Tibial nerve (tissue), 4 donors: ENCODE measurements at regions not wholly inside any gene's neighbourhood (a gene's known extent, or its start where the extent isn't known, plus 50 kb on each side); places are given as distances from the start of the nearest gene placed in this dataset.

Experiments
- DNase-seq, 2 donors: peaks; one replicate each; pipeline ENCODE4 v3.0.0-alpha.2; 2019; ENCODE audit warnings: low spot score in 2 of 2
- H3K27ac ChIP-seq, 4 donors: fragments of 200-600 bp; sonication (generic) in 3 of 4; one replicate each; pipeline ENCODE4 v1.5.1; 2017 to 2019; ENCODE audit warnings: mild to moderate bottlenecking in 1 of 4
- H3K27me3 ChIP-seq, 2 donors: fragments of 200-600 bp; sonication (generic) in 1 of 2; one replicate each; pipeline versions ENCODE4 v1.5.1 to v1.6.0; 2017 to 2019
- H3K36me3 ChIP-seq, 3 donors: fragments of 200-600 bp; sonication (generic); one replicate each; pipeline ENCODE4 v1.5.1; 2018 to 2019
- H3K4me1 ChIP-seq, 4 donors: fragments of 200-600 bp; sonication (generic) in 3 of 4; one replicate each; pipeline ENCODE4 v1.5.1; 2017 to 2019
- H3K4me3 ChIP-seq, 4 donors: fragments of 200-600 bp; sonication (generic) in 3 of 4; one replicate each; pipeline ENCODE4 v1.5.1; 2017 to 2019; ENCODE audit warnings: mild to moderate bottlenecking in 1 of 4, moderate library complexity in 1 of 4
- H3K9me3 ChIP-seq, 4 donors: fragments of 200-600 bp; sonication (generic) in 3 of 4; one replicate each; pipeline ENCODE4 v1.5.1; 2017 to 2019
- CTCF ChIP-seq, 5 experiments: fragments of 200-600 bp in 3 of 5; fragments of 450-650 bp in 2 of 5; sonication (generic) in 3 of 5; IDR thresholded peaks; one replicate each; pipeline ENCODE4 v1.5.1; 2016 to 2019; ENCODE audit warnings: antibody characterized with exemption in 5 of 5, mild to moderate bottlenecking in 3 of 5, moderate library complexity in 2 of 5
- EP300 ChIP-seq, 2 donors: sonication (generic); formaldehyde crosslinking; IDR thresholded peaks; one replicate each; pipeline ENCODE4 v1.6.1; 2017; ENCODE audit warnings: antibody characterized with exemption in 2 of 2, mild to moderate bottlenecking in 1 of 2
- POLR2A ChIP-seq, 2 donors: fragments of 450-650 bp; IDR thresholded peaks; one replicate each; pipeline ENCODE4 v1.6.1; 2017; ENCODE audit warnings: antibody characterized with exemption in 2 of 2, mild to moderate bottlenecking in 2 of 2, moderate library complexity in 2 of 2
- WGBS, 2 donors: methylation state at CpG; one replicate each; pipeline ENCODE4 v1.1.5; 2018; 5-methylcytosine and 5-hydroxymethylcytosine counted together

DNA sequence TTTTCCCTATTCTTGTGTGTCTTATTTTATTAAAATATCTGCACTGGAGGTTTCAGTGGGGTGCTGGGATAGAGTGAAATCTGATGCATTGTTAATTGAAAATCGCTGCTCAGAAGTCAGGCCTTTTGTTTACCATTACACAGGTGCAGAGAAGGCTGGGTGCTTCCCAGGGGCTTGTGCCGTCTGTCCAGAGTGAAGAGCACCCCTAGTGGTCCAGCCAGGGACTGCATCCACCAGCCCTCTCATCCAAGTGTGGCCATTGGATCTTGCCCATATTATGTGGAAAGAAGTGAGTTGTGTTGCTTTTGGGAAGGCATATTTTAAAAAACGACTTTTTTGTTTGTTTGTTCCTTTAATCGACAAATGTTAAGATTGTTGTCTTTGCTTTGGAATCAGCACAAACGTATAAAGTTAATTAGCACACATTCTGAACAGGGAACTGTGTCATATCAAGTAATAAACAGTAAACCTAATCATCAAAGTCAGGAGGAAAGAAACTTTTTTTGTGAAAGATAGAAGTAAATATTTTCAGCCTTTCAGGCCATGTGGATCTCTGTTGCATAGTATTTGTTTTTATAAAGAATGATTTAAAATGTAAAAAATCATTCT is 315.6 kb downstream of the MTRR start:
- Histone ChIP-seq H3K4me1 (no peaks in the 10 kb centered on the region), H3K36me3 (no peaks in the 10 kb centered on the region), H3K27me3 (no peaks in the 10 kb centered on the region), H3K27ac (no peak overlapping the region), H3K9me3 (no peaks in the 10 kb centered on the region), H3K4me3 (no peak overlapping the region)
- TF ChIP-seq CTCF (IDR thresholded peaks at IDR 0.05): peak in 3 of 5 experiments; percentile 37 to 56 (median 45)
- no peak for TF ChIP-seq EP300 (IDR thresholded peaks at IDR 0.05)
- 39 to 44% methylated on average over 5 of the region's 5 CpGs for WGBS, 2 donors
- DNase-seq: no peak

DNA sequence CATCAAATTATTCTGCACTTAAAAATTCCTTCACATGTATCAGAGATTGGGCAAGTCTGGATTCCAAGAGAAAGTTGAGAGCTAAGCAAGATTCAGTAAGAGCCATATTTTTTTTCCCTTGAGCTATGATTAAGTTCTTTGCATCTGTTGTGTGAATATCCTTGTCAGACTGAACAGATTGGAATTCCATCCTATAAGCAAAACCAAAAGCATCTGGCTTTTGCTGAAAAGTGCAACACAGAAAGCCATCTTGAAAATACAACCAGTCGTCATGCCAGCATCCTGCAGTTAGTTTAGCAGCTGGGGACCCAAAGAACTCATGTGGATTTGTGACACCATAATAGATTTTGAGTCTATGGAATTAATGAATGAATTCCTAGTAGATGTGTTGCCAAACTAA is 316.9 kb downstream of the MTRR start:
- Histone ChIP-seq H3K36me3 (no peaks in the 10 kb centered on the region), H3K4me1 (no peaks in the 10 kb centered on the region), H3K9me3 (no peaks in the 10 kb centered on the region), H3K27ac (no peak overlapping the region), H3K4me3 (no peak overlapping the region), H3K27me3 (no peaks in the 10 kb centered on the region)
- no peak for TF ChIP-seq POLR2A (IDR thresholded peaks at IDR 0.05)
- no peak for TF ChIP-seq EP300 (IDR thresholded peaks at IDR 0.05)
- TF ChIP-seq CTCF (IDR thresholded peaks at IDR 0.05): no peak
- DNase-seq: no peak
- 93 to 100% methylated on average over 1 of the region's 1 CpG for whole genome bisulfite sequencing, 2 donors

- DNase-seq: no peak
- Histone ChIP-seq H3K9me3 (no peaks in the 10 kb centered on the region), H3K27me3 (no peaks in the 10 kb centered on the region), H3K36me3 (no peaks in the 10 kb centered on the region), H3K4me3 (no peak overlapping the region), H3K4me1 (no peaks in the 10 kb centered on the region), H3K27ac (no peak overlapping the region)
- TF ChIP-seq EP300 (IDR thresholded peaks at IDR 0.05): no peak
- no peak for TF ChIP-seq POLR2A (IDR thresholded peaks at IDR 0.05)
- TF ChIP-seq CTCF (IDR thresholded peaks at IDR 0.05): no peak
- WGBS, 2 donors: 65 to 69% methylated on average over 6 of the region's 6 CpGs
Measured at GRCh38 chr5:8188874-8189565, 320.1 kb downstream of the MTRR start.

DNA sequence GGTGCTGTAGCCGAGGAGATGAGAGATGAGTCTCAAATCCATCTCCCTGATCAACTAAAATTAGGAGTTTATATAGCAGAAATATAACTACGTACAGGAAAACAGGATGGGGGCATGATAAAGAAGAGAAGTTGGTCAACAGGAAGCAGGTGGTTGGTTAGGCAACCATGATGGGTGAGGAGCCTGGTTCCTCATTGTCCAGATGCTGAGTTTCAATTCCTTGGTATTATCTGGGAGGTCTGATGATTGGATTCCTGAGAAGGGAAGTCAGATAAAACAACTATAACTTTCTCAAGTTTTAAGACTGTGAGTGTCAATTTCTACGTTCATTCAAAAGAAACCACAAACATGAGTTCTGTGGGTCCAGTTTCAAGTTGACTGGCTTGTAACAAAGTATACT is 323.9 kb downstream of the MTRR start:
- H3K27ac ChIP-seq: no peak overlapping the region
- no peak for DNase-seq
- H3K36me3 ChIP-seq: no peaks in the 10 kb centered on the region
- H3K4me3 ChIP-seq: no peak overlapping the region
- WGBS, 2 donors: 82 to 91% methylated on average over 3 of the region's 3 CpGs
- no peaks in the 10 kb centered on the region for H3K9me3 ChIP-seq
- no peaks in the 10 kb centered on the region for H3K4me1 ChIP-seq
- H3K27me3 ChIP-seq: no peaks in the 10 kb centered on the region
- TF ChIP-seq POLR2A (IDR thresholded peaks at IDR 0.05): no peak
- TF ChIP-seq CTCF (IDR thresholded peaks at IDR 0.05): no peak
- no peak for TF ChIP-seq EP300 (IDR thresholded peaks at IDR 0.05)

GRCh38 chr5:8196061-8196460 is 327.1 kb downstream of the MTRR start:
- WGBS, 2 donors: 27 to 33% methylated on average over 2 of the region's 2 CpGs
- TF ChIP-seq EP300 (IDR thresholded peaks at IDR 0.05): no peak
- no peak for TF ChIP-seq CTCF (IDR thresholded peaks at IDR 0.05)
- TF ChIP-seq POLR2A (IDR thresholded peaks at IDR 0.05): no peak

More at GRCh38 chr5:8196061-8196460, 327.1 kb downstream of the MTRR start:
- no peaks in the 10 kb centered on the region for H3K36me3 ChIP-seq
- no peaks in the 10 kb centered on the region for H3K27me3 ChIP-seq
- no peak overlapping the region for H3K4me3 ChIP-seq
- no peak for DNase-seq
- no peak overlapping the region for H3K27ac ChIP-seq
- no peaks in the 10 kb centered on the region for H3K4me1 ChIP-seq
- no peaks in the 10 kb centered on the region for H3K9me3 ChIP-seq
